Neural progenitor cell (in vitro differentiated cells): ENCODE measurements at regions not wholly inside any gene's neighbourhood (a gene's known extent, or its start where the extent isn't known, plus 50 kb on each side); places are given as distances from the start of the nearest gene placed in this dataset.

Experiments
- DNase-seq: peaks from one replicate; pipeline ENCODE4 v3.0.0-alpha.2; 2016; ENCODE audit warnings: low spot score
- H2AFZ ChIP-seq: fragments of 200-600 bp; sonication (generic); replicated peaks from 2 replicates; pipeline ENCODE4 v1.6.1; 2016; ENCODE audit warnings: antibody characterized with exemption
- H3F3A ChIP-seq: fragments of 200-600 bp; sonication (generic); 2 replicates; pipeline ENCODE4 v1.6.1; 2016; ENCODE audit warnings: antibody characterized with exemption, low read depth
- H3K27ac ChIP-seq: fragments of 200-600 bp; sonication (generic); 2 replicates; pipeline ENCODE4 v1.5.1; 2016; ENCODE audit warnings: mild to moderate bottlenecking
- H3K27me3 ChIP-seq: fragments of 200-600 bp; sonication (generic); 2 replicates; pipeline ENCODE4 v1.6.1; 2016; ENCODE audit warnings: mild to moderate bottlenecking, moderate library complexity
- H3K36me3 ChIP-seq: fragments of 200-600 bp; sonication (generic); 2 replicates; pipeline ENCODE4 v1.5.1; 2016
- H3K4me1 ChIP-seq: fragments of 200-600 bp; sonication (generic); 2 replicates; pipeline ENCODE4 v1.6.1; 2016; ENCODE audit warnings: mixed run types
- H3K4me2 ChIP-seq: fragments of 200-600 bp; sonication (generic); 2 replicates; pipeline ENCODE4 v1.6.1; 2016
- H3K4me3 ChIP-seq: fragments of 200-600 bp; sonication (generic); 2 replicates; pipeline ENCODE4 v1.5.1; 2016
- H3K79me2 ChIP-seq: fragments of 200-600 bp; sonication (generic); 2 replicates; pipeline ENCODE4 v1.6.1; 2016; ENCODE audit warnings: low read depth
- H3K9ac ChIP-seq: fragments of 200-600 bp; sonication (generic); 2 replicates; pipeline ENCODE4 v1.6.1; 2016
- H3K9me3 ChIP-seq: fragments of 200-600 bp; sonication (generic); 2 replicates; pipeline ENCODE4 v1.5.1; 2016; ENCODE audit warnings: low read depth
- H4K20me1 ChIP-seq: fragments of 200-600 bp; sonication (generic); 2 replicates; pipeline ENCODE4 v1.6.1; 2016; ENCODE audit warnings: low read depth
- H3K27ac Mint-ChIP-seq: 3 replicates; pipeline ENCODE4 v1.8.0; 2021; ENCODE audit warnings: mixed read lengths
- H3K27me3 Mint-ChIP-seq: 2 replicates; pipeline ENCODE4 v1.8.0; 2022; ENCODE audit warnings: low read depth, mild to moderate bottlenecking, inconsistent platforms, moderate library complexity, mixed read lengths; ENCODE audit not compliant: insufficient read depth
- H3K36me3 Mint-ChIP-seq: 3 replicates; pipeline ENCODE4 v1.8.0; 2021; ENCODE audit warnings: mixed read lengths
- H3K4me1 Mint-ChIP-seq: 3 replicates; pipeline ENCODE4 v1.8.0; 2021; ENCODE audit warnings: mixed read lengths
- H3K4me3 Mint-ChIP-seq: 3 replicates; pipeline ENCODE4 v1.8.0; 2021; ENCODE audit warnings: mild to moderate bottlenecking, moderate library complexity, mixed read lengths
- H3K9me3 Mint-ChIP-seq: 3 replicates; pipeline ENCODE4 v1.8.0; 2020; ENCODE audit warnings: mixed read lengths
- EZH2 ChIP-seq: fragments of 200-600 bp; sonication (generic); IDR thresholded peaks from 2 replicates; pipeline ENCODE4 v1.6.1; 2017; ENCODE audit warnings: antibody characterized with exemption, mild to moderate bottlenecking, moderate library complexity
- EZH2phosphoT487 ChIP-seq: fragments of 200-600 bp; sonication (generic); IDR thresholded peaks from 2 replicates; pipeline ENCODE4 v1.6.1; 2017; ENCODE audit warnings: antibody characterized with exemption
- TF ChIP-seq, protein P1 (sequence below): fragments of 200-600 bp; sonication (generic); IDR thresholded peaks from 2 replicates; pipeline ENCODE4 v1.5.1; 2017; ENCODE audit warnings: antibody characterized with exemption, mild to moderate bottlenecking

DNA sequence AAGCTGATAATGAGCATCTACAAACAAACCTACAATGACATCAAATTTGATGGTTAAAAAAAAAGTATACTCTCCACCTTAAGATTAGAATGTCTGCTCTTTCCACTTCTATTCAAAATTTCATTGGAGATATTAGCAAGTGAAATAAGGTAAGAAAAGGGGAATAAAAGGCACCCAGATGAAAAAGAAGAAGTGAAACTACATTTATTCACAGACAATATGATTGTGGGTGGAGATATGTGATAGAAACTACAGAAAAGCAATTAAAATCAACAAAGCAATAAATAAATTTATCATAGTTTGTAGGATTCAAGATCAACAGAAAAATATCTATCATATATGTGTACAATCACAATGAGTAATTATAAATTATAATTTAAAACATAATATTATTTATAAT, 395.1 kb upstream of the CCNH start:
- no peak overlapping the region for H3K9ac ChIP-seq
- TF ChIP-seq, protein P1, sequence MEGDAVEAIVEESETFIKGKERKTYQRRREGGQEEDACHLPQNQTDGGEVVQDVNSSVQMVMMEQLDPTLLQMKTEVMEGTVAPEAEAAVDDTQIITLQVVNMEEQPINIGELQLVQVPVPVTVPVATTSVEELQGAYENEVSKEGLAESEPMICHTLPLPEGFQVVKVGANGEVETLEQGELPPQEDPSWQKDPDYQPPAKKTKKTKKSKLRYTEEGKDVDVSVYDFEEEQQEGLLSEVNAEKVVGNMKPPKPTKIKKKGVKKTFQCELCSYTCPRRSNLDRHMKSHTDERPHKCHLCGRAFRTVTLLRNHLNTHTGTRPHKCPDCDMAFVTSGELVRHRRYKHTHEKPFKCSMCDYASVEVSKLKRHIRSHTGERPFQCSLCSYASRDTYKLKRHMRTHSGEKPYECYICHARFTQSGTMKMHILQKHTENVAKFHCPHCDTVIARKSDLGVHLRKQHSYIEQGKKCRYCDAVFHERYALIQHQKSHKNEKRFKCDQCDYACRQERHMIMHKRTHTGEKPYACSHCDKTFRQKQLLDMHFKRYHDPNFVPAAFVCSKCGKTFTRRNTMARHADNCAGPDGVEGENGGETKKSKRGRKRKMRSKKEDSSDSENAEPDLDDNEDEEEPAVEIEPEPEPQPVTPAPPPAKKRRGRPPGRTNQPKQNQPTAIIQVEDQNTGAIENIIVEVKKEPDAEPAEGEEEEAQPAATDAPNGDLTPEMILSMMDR = no peak
- no peaks in the 10 kb centered on the region for H3K36me3 ChIP-seq
- H3K4me1 ChIP-seq = no peaks in the 10 kb centered on the region
- H3K9me3 Mint-ChIP-seq = no peaks in the 10 kb centered on the region
- no peaks in the 10 kb centered on the region for H3K79me2 ChIP-seq
- no peak overlapping the region for H2AFZ ChIP-seq
- no peaks in the 10 kb centered on the region for H3K4me1 Mint-ChIP-seq
- H3K36me3 Mint-ChIP-seq = no peaks in the 10 kb centered on the region
- no peaks in the 10 kb centered on the region for H4K20me1 ChIP-seq
- no peak overlapping the region for H3K4me3 Mint-ChIP-seq
- no peak overlapping the region for H3K27ac Mint-ChIP-seq
- H3K4me2 ChIP-seq = no peak overlapping the region
- DNase-seq = no peak
- no peak overlapping the region for H3K4me3 ChIP-seq
- H3K9me3 ChIP-seq = no peaks in the 10 kb centered on the region
- H3K27me3 ChIP-seq = no peaks in the 10 kb centered on the region
- H3K27ac ChIP-seq = no peak overlapping the region
- no peaks in the 10 kb centered on the region for H3K27me3 Mint-ChIP-seq
- no peaks in the 10 kb centered on the region for H3F3A ChIP-seq

DNA sequence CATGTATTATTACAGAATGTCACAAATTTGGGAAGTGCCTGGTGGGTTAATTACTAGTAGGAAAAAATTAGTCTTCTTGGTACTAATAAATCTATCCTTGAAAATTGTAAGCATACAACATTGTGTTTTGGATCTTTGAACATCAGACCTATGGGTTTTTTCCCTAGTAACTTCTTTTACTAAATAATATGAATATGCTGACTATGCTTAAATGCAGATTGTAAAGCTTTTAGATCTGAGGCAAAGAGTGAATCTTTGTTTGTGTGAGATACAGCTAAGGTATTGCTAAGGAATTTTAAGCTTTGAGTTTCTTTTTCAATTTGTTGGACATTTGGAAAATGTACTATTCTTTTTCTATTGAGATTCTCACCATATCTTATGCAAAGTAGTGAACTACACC, 390.6 kb upstream of the CCNH start:
- Mint-ChIP-seq H3K27ac (no peak overlapping the region), H3K4me1 (no peaks in the 10 kb centered on the region), H3K4me3 (no peak overlapping the region), H3K36me3 (no peaks in the 10 kb centered on the region), H3K9me3 (no peaks in the 10 kb centered on the region), H3K27me3 (no peaks in the 10 kb centered on the region)
- H2AFZ ChIP-seq = no peak overlapping the region
- DNase-seq = no peak
- H3K9ac ChIP-seq = no peak overlapping the region
- H3K36me3 ChIP-seq = no peaks in the 10 kb centered on the region
- no peaks in the 10 kb centered on the region for H3K27me3 ChIP-seq
- H3K27ac ChIP-seq = no peak overlapping the region
- H4K20me1 ChIP-seq = no peaks in the 10 kb centered on the region
- H3K79me2 ChIP-seq = no peaks in the 10 kb centered on the region
- no peak overlapping the region for H3K4me2 ChIP-seq
- no peaks in the 10 kb centered on the region for H3K4me1 ChIP-seq
- no peaks in the 10 kb centered on the region for H3K9me3 ChIP-seq
- no peaks in the 10 kb centered on the region for H3F3A ChIP-seq
- H3K4me3 ChIP-seq = no peak overlapping the region
- TF ChIP-seq EZH2phosphoT487 (no peak), EZH2 (no peak)
- TF ChIP-seq, protein P1 = no peak

DNA sequence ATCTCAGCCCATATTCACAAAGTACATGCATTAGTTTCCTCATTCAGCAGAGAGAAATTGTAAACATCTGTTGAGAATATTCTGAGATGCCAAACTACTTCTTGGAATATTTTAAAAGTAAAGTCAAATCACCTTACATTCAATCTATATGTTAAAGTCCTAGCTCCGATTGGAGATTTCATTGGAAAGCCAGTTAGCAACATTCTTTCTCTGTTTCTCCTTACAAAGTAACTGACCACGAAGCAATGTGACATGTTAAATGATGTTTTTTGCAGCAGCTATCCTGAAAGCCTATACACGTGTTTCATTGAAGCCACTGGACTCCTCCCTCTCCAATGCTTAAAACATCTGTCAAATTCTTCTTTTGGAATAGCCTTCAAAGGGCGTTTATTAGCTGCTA, 379.1 kb upstream of the CCNH start:
- TF ChIP-seq EZH2phosphoT487 = no peak
- TF ChIP-seq, protein P1 = no peak
- no peak for TF ChIP-seq EZH2
- DNase-seq = no peak
- peaks cover 11% of the 10 kb centered on the region for H3K4me1 Mint-ChIP-seq
- H3K9me3 Mint-ChIP-seq = no peaks in the 10 kb centered on the region
- Histone ChIP-seq H3K79me2 (no peaks in the 10 kb centered on the region), H2AFZ (no peak overlapping the region), H3K4me2 (no peak overlapping the region), H3K27me3 (peaks cover 37% of the 10 kb centered on the region), H3F3A (peaks cover 9% of the 10 kb centered on the region), H3K9ac (no peak overlapping the region), H3K4me1 (peaks cover 18% of the 10 kb centered on the region), H3K27ac (no peak overlapping the region), H3K9me3 (no peaks in the 10 kb centered on the region), H4K20me1 (peaks cover 3% of the 10 kb centered on the region), H3K4me3 (no peak overlapping the region), H3K36me3 (no peaks in the 10 kb centered on the region)
- peaks cover 2% of the 10 kb centered on the region for H3K27me3 Mint-ChIP-seq
- no peak overlapping the region for H3K27ac Mint-ChIP-seq
- H3K36me3 Mint-ChIP-seq = no peaks in the 10 kb centered on the region
- no peak overlapping the region for H3K4me3 Mint-ChIP-seq

DNA sequence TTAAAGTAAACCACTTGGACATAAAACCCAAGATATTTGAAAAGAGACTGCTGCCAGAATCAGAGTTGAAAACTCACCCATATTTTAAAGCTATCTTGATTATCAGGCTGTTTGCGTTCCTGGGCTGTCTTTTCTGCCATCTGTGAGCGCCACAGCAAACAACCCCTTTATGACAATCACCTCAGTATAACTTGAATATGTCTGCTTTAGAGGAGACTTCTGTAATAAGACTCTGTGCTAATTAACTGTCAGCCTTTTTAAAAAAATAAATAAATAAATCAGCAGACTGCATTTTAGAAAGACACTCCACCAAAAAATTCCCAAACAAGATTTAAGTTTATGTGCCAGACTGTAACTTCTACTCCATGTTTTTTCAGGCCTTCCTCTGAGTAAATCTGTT, 375.7 kb upstream of the CCNH start:
- Mint-ChIP-seq H3K36me3 (no peaks in the 10 kb centered on the region), H3K27ac (no peak overlapping the region), H3K27me3 (peaks cover 2% of the 10 kb centered on the region), H3K4me1 (peaks cover 16% of the 10 kb centered on the region), H3K4me3 (no peak overlapping the region), H3K9me3 (no peaks in the 10 kb centered on the region)
- H2AFZ ChIP-seq = no peak overlapping the region
- H3K4me2 ChIP-seq = peak overlapping the region; percentile 53
- no peak overlapping the region for H3K9ac ChIP-seq
- H4K20me1 ChIP-seq = peaks cover 11% of the 10 kb centered on the region
- H3K4me3 ChIP-seq = no peak overlapping the region
- H3K4me1 ChIP-seq = peaks cover 29% of the 10 kb centered on the region
- H3F3A ChIP-seq = peaks cover 30% of the 10 kb centered on the region
- peaks cover 71% of the 10 kb centered on the region for H3K27me3 ChIP-seq
- TF ChIP-seq, protein P1 = no peak
- TF ChIP-seq EZH2phosphoT487 = no peak
- TF ChIP-seq EZH2 = no peak
- H3K79me2 ChIP-seq = no peaks in the 10 kb centered on the region
- H3K36me3 ChIP-seq = no peaks in the 10 kb centered on the region
- H3K9me3 ChIP-seq = no peaks in the 10 kb centered on the region
- no peak for DNase-seq
- H3K27ac ChIP-seq = no peak overlapping the region
